ENCODE measurements at regions not wholly inside any gene's neighbourhood (a gene's known extent, or its start where the extent isn't known, plus 50 kb on each side); places are given as distances from the start of the nearest gene placed in this dataset.

DNA sequence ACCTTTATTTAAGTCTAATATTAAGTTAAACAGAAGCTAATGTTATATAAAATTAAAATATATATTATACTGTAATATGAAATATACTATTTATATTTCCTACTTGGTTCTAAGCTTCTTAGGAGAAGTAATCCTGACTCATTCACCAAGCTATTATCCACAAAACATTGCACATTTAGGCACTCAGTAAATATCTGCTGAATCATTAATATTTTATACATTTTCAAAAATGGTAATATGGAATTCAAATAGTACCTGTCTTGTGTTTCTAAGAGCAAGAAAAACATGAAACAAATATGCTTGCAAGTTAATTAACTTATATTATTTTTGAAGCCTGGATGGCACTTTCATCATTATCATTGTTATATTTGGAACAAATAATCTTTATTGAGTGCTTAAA lies 153.0 kb upstream of the CNTN4 start:
- no peak overlapping the region for H3K4me3 ChIP-seq (ENCODE audit: low read depth, low read length)
- TF ChIP-seq MYC (IDR thresholded peaks at IDR 0.05; ENCODE audit: low read depth, low read length) (no peak), CTCF (IDR thresholded peaks at IDR 0.05; ENCODE audit: low read depth, low read length) (no peak), POLR2A (IDR thresholded peaks at IDR 0.05; ENCODE audit: extremely low read depth, insufficient read length) (no peak)
- TF ChIP-seq, protein P1, sequence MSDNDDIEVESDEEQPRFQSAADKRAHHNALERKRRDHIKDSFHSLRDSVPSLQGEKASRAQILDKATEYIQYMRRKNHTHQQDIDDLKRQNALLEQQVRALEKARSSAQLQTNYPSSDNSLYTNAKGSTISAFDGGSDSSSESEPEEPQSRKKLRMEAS (IDR thresholded peaks at IDR 0.05; ENCODE audit: low read depth, low read length): no peak
- DNase-seq (ENCODE audit: low read depth): no peak

GRCh38 chr3:1953536-1953935 lies 145.1 kb upstream of the CNTN4 start:
- H3K4me3 ChIP-seq (ENCODE audit: low read depth, low read length): no peak overlapping the region
- DNase-seq (ENCODE audit: low read depth): no peak
- TF ChIP-seq MYC (IDR thresholded peaks at IDR 0.05; ENCODE audit: low read depth, low read length) (no peak), CTCF (IDR thresholded peaks at IDR 0.05; ENCODE audit: low read depth, low read length) (no peak), POLR2A (IDR thresholded peaks at IDR 0.05; ENCODE audit: extremely low read depth, insufficient read length) (no peak)
- TF ChIP-seq, protein P1 (IDR thresholded peaks at IDR 0.05; ENCODE audit: low read depth, low read length): no peak

DNA sequence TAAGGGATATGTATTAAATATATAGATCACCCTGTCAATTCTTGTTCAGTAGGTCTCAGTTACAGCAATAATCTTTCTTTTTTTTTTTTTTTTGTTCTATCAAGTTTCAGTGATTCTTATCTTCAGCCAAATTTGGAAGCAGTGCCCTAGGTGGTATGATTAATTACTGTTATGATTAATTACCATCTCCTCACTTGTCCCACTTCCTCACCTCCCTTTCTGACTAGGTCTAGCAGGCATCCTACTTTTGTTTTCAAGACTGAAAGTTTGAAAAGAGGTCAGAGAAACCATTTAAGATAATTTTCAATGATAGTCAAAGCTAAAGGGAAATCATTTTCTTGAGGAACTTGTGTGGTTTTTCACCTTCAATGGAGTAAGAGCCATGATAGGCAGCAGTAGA lies 144.0 kb upstream of the CNTN4 start:
- TF ChIP-seq CTCF (IDR thresholded peaks at IDR 0.05; ENCODE audit: low read depth, low read length): no peak
- TF ChIP-seq, protein P1 (IDR thresholded peaks at IDR 0.05; ENCODE audit: low read depth, low read length): no peak
- no peak for TF ChIP-seq MYC (IDR thresholded peaks at IDR 0.05; ENCODE audit: low read depth, low read length)
- TF ChIP-seq POLR2A (IDR thresholded peaks at IDR 0.05; ENCODE audit: extremely low read depth, insufficient read length): no peak
- no peak overlapping the region for H3K4me3 ChIP-seq (ENCODE audit: low read depth, low read length)
- no peak for DNase-seq (ENCODE audit: low read depth)

DNA sequence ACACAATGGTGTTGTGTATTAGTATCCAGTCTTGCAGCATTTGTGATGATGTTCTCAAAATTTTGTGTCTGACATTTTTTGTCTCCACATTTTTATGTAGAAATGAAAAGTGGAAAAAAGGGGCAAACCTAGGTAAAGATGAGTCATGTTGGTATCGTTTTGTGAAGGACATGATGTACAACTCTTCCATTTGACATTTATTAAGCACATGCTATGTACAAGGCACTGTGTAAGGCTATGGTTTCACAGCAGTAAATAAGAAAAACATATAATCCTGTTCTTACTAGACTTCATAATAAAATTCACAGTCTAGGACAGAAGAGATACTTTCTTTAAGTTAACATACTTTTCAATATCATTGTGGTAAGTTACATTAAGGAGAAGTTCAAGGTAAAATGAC lies 143.5 kb upstream of the CNTN4 start:
- TF ChIP-seq, protein P1 (IDR thresholded peaks at IDR 0.05; ENCODE audit: low read depth, low read length): no peak
- TF ChIP-seq POLR2A (IDR thresholded peaks at IDR 0.05; ENCODE audit: extremely low read depth, insufficient read length): no peak
- TF ChIP-seq CTCF (IDR thresholded peaks at IDR 0.05; ENCODE audit: low read depth, low read length): no peak
- no peak for TF ChIP-seq MYC (IDR thresholded peaks at IDR 0.05; ENCODE audit: low read depth, low read length)
- no peak for DNase-seq (ENCODE audit: low read depth)
- H3K4me3 ChIP-seq (ENCODE audit: low read depth, low read length): no peak overlapping the region

DNA sequence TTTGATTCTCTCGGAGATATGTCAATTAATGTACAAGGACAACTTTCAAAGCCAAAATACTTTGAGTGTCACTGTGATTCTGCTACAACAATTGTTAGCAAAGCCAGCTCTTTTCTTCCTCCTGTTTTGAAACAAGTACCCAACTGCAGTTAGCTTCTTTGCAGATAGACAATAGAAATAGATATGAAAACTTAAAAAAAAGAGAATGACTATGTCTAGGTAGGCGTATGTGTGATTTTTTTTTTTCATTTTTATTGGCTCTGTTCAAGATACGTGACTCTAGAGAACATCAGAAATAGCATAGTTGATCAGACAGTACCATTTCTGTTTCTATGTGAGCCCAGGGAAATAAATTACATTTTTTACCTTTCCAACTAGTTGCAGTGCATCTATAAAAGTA lies 142.9 kb upstream of the CNTN4 start:
- H3K4me3 ChIP-seq (ENCODE audit: low read depth, low read length): no peak overlapping the region
- no peak for TF ChIP-seq POLR2A (IDR thresholded peaks at IDR 0.05; ENCODE audit: extremely low read depth, insufficient read length)
- no peak for DNase-seq (ENCODE audit: low read depth)

DNA sequence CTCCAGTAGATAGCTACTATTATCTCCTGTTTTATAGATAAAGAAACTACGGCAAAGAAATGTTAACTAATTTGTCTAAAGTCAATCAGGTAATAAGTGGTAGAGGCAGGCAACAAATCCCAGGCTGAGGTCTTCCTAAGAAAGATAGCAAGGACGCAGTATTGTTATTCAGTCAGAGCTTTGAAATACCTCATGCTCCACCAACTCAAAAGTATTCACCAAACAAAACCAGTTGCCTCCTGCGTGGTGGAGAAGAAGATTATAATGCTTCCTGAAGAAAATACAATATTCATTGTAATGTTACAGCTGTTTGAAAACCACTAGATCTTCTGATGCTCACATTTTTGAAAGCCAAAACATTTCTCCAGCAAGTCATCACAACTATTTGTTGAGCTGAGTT lies 138.2 kb upstream of the CNTN4 start:
- H3K4me3 ChIP-seq (ENCODE audit: low read depth, low read length): no peak overlapping the region
- DNase-seq (ENCODE audit: low read depth): no peak
- no peak for TF ChIP-seq MYC (IDR thresholded peaks at IDR 0.05; ENCODE audit: low read depth, low read length)
- TF ChIP-seq, protein P1 (IDR thresholded peaks at IDR 0.05; ENCODE audit: low read depth, low read length): no peak
- no peak for TF ChIP-seq CTCF (IDR thresholded peaks at IDR 0.05; ENCODE audit: low read depth, low read length)
- no peak for TF ChIP-seq POLR2A (IDR thresholded peaks at IDR 0.05; ENCODE audit: extremely low read depth, insufficient read length)
